HUES48 (cell line): ENCODE measurements at regions not wholly inside any gene's neighbourhood (a gene's known extent, or its start where the extent isn't known, plus 50 kb on each side); places are given as distances from the start of the nearest gene placed in this dataset.

Experiments
- H3K27ac ChIP-seq: one replicate; pipeline ENCODE4 v1.7.0; 2013; ENCODE audit warnings: low read depth, low read length, inconsistent platforms
- H3K27me3 ChIP-seq: 2 replicates; pipeline ENCODE4 v1.6.1; 2013; ENCODE audit warnings: mild to moderate bottlenecking, low read length; ENCODE audit not compliant: control insufficient read depth, insufficient read depth
- H3K36me3 ChIP-seq: 2 replicates; pipeline ENCODE4 v1.6.1; 2013; ENCODE audit warnings: low read length; ENCODE audit not compliant: control insufficient read depth, insufficient read depth
- H3K4me1 ChIP-seq: 2 replicates; pipeline ENCODE4 v1.6.1; 2013; ENCODE audit warnings: mild to moderate bottlenecking, low read length; ENCODE audit not compliant: control insufficient read depth, insufficient read depth
- H3K4me3 ChIP-seq: 2 replicates; pipeline ENCODE4 v1.5.1; 2013; ENCODE audit warnings: mild to moderate bottlenecking, low read depth, low read length
- H3K9ac ChIP-seq: 2 replicates; pipeline ENCODE4 v1.6.1; 2013; ENCODE audit warnings: mild to moderate bottlenecking, low read depth, low read length, moderate library complexity
- H3K9me3 ChIP-seq: 2 replicates; pipeline ENCODE4 v1.6.1; 2013; ENCODE audit warnings: low read length; ENCODE audit not compliant: control insufficient read depth, insufficient read depth

GRCh38 chr6:112549749-112550148, 202.6 kb downstream of the RFPL4B start:
- Histone ChIP-seq H3K9me3 (no peaks in the 10 kb centered on the region), H3K4me3 (no peak overlapping the region), H3K4me1 (no peaks in the 10 kb centered on the region), H3K27ac (no peak overlapping the region), H3K27me3 (no peaks in the 10 kb centered on the region), H3K36me3 (no peaks in the 10 kb centered on the region), H3K9ac (no peak overlapping the region)

DNA sequence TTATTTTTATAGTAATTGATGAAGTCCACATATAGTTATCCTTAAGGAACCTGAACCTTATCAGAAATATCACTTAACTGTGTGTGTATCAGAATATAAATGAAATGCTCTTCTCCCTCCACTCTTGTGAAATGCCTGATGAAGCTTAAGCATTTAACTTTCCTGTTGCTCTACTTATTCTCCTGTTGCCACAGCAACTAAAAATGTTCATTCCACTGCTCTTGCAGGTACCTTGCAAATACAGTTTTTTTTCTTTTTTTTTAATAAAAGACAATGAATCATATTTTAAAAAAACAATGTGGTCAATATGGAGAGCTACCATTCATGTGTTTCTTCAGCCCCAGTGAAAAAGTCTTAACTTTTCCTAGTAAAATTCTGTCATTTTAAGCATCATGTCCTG, 210.3 kb downstream of the RFPL4B start:
- Histone ChIP-seq H3K36me3 (no peaks in the 10 kb centered on the region), H3K4me3 (no peak overlapping the region), H3K9me3 (no peaks in the 10 kb centered on the region), H3K27me3 (no peaks in the 10 kb centered on the region), H3K9ac (no peak overlapping the region), H3K27ac (no peak overlapping the region), H3K4me1 (peaks cover 4% of the 10 kb centered on the region)

DNA sequence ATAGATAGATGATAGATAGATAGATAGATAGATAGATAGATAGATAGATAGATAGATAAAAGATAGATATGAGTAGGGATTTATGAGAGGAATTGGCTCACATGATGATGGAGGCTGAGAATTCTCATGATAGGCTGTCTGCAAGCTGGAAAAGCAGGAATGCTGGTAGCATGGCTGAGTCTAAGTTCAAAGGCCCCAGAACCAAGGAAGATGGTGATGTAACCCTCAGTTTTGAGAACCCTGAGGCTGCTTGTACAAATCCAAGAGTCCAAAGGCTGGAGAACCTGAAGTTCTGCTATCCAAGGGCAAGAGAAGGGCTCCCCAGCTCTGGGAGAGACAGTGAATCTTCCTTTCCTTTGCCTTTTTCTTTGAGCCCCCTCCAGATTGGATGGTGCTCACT, 210.8 kb downstream of the RFPL4B start:
- no peaks in the 10 kb centered on the region for H3K36me3 ChIP-seq
- no peaks in the 10 kb centered on the region for H3K27me3 ChIP-seq
- H3K9ac ChIP-seq, result no peak overlapping the region
- H3K27ac ChIP-seq, result no peak overlapping the region
- H3K4me1 ChIP-seq, result peaks cover 10% of the 10 kb centered on the region
- H3K4me3 ChIP-seq, result no peak overlapping the region
- H3K9me3 ChIP-seq, result no peaks in the 10 kb centered on the region

DNA sequence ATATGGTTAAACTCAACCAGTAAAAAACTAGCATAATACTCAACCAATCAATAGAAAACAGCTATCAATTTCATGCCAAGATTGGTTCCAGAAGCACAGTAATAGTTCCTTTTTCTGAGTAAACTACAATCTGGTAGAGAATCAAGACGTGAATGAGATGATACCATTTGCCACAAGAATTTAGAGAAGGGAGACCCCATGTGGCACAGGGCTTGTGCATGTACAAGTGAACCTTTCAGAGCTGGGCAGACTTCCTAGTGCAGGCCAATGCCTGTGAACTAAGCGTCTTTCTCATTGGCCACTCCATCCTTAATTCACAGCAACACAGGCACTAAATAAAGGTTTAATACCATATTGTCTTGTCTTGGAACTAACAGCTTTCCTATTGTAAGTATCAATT, 213.5 kb downstream of the RFPL4B start:
- H3K4me3 ChIP-seq, result no peak overlapping the region
- H3K27ac ChIP-seq, result no peak overlapping the region
- H3K36me3 ChIP-seq, result no peaks in the 10 kb centered on the region
- peaks cover 23% of the 10 kb centered on the region for H3K4me1 ChIP-seq
- no peaks in the 10 kb centered on the region for H3K9me3 ChIP-seq
- H3K27me3 ChIP-seq, result no peaks in the 10 kb centered on the region
- no peak overlapping the region for H3K9ac ChIP-seq

DNA sequence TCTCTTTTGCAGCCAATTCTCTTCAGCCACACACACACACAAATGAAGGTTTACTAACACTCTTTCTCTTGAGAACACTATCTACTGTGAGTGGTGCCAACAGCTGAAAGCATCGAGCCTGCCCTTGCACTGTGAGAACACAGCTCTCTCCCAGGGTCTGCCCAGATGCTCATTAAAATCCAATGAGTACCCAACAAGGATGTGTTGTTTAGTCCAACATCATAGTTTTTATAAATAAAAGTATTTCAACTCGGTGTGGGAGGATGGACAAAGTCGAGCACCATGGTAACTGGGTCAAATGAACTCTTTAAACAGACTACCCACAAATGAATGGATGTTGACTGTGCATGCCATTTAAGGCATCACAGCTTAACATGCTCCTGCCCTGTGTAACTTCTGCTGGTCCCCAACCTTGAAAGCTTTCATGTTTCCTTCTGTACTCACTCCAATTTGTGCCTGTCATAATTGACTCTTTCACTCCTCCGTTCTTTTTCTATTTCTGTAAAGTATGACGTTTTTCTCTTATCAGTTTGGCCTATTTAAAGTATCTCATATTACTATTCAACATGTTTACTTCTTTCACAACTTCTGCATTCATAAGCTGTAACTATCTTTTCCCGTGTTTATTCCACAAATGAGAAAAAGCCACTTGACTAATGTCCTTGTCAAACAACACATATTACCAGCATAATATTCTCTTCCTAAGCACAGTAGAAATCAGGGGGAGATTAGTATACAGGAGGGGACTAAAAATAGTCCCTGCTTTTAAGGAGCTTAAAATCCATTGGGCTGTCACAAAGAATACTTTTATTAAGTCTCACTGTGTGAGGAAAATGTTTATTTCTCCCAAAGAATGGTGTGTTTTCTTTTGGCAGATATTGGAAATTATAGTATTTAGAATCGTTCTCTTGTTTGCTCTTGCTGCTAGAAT, 215.4 kb downstream of the RFPL4B start:
- Histone ChIP-seq H3K36me3 (no peaks in the 10 kb centered on the region), H3K27ac (peak overlapping the region; percentile 83), H3K4me3 (no peak overlapping the region), H3K9ac (no peak overlapping the region), H3K9me3 (no peaks in the 10 kb centered on the region), H3K4me1 (peaks cover 23% of the 10 kb centered on the region), H3K27me3 (no peaks in the 10 kb centered on the region)

DNA sequence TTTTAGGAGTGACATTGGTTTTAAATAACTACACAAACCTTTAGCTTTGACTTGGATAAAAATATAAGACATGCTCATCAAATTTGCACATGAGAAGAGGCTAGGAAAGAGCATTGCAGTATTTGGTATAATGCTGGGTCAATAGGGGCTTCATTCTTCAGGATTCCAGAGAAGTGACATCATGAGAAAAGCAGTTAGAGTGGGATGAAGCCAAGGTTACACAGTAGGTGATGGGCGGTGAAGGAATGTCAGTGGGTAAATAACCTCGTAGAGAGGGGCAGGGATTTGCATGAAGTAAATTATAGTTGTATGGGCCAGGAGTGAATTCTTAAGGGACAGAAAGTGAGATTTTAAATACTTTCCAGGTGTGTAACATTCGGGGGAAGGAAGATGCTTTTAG, 216.2 kb downstream of the RFPL4B start:
- peaks cover 23% of the 10 kb centered on the region for H3K4me1 ChIP-seq
- peak overlapping the region; percentile 87 for H3K27ac ChIP-seq
- no peaks in the 10 kb centered on the region for H3K9me3 ChIP-seq
- no peaks in the 10 kb centered on the region for H3K36me3 ChIP-seq
- H3K4me3 ChIP-seq, result no peak overlapping the region
- H3K27me3 ChIP-seq, result no peaks in the 10 kb centered on the region
- no peak overlapping the region for H3K9ac ChIP-seq

DNA sequence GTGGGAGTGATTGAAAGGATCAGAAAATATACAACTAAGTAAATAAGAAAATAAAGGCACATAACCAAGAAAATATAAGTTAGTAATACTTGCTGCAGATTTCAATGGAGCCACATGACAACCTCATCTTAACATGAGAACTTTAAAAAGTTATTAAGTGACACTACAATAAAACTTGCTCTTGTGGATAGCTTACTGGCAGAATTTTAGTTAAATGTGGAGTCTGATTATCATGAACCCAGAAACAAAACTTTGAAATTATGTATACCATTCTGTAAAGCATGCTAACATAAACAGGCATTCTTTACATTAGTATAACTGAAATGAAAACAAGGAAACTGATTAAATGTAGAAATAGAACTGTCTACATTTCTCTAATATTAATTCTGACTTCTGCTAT, 220.9 kb downstream of the RFPL4B start:
- H3K27ac ChIP-seq, result no peak overlapping the region
- H3K4me1 ChIP-seq, result peaks cover 12% of the 10 kb centered on the region
- no peak overlapping the region for H3K4me3 ChIP-seq
- no peaks in the 10 kb centered on the region for H3K36me3 ChIP-seq
- no peaks in the 10 kb centered on the region for H3K27me3 ChIP-seq
- no peaks in the 10 kb centered on the region for H3K9me3 ChIP-seq
- no peak overlapping the region for H3K9ac ChIP-seq

DNA sequence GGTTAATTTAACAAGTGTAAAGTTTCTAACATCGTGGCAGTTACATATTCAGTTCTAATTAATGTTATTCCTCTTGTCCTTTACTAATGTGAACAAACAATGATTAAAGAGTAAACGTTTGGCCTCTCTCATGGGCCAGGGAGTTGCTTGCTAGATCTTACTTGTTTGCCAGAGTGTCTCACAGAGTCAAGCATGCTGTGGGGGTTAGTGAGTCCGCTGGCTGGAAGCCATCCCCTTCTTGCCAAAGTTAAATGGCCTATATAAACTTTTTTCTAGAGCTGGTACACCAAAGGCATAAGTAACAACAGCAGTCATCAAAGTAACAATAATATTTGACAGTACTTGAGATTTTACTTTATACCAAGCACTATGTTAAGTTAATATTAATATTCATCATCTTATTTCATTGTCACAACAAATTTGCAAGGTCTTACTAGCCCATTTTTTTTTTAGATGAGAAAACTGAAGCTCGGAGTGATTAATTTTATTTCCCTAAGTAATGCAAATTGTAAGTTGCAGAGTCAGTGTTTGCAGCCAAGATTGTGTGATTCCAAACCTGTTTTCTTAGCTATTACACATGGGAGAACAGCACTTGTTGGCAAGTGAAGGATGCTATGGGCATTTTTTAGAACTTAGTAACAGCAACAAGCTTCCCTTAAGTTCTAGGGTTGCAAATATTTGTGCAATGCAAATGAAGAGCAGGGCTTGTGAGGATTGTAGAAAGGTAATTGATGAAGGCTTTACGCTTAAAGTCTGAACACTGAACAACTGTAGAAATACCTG, 224.5 kb downstream of the RFPL4B start:
- Histone ChIP-seq H3K4me1 (no peaks in the 10 kb centered on the region), H3K27ac (no peak overlapping the region), H3K9me3 (no peaks in the 10 kb centered on the region), H3K4me3 (no peak overlapping the region), H3K36me3 (no peaks in the 10 kb centered on the region), H3K27me3 (no peaks in the 10 kb centered on the region), H3K9ac (no peak overlapping the region)

GRCh38 chr6:112574190-112574589, 227.1 kb downstream of the RFPL4B start:
- Histone ChIP-seq H3K9me3 (no peaks in the 10 kb centered on the region), H3K9ac (no peak overlapping the region), H3K36me3 (no peaks in the 10 kb centered on the region), H3K27me3 (no peaks in the 10 kb centered on the region), H3K4me1 (no peaks in the 10 kb centered on the region), H3K27ac (no peak overlapping the region), H3K4me3 (no peak overlapping the region)

DNA sequence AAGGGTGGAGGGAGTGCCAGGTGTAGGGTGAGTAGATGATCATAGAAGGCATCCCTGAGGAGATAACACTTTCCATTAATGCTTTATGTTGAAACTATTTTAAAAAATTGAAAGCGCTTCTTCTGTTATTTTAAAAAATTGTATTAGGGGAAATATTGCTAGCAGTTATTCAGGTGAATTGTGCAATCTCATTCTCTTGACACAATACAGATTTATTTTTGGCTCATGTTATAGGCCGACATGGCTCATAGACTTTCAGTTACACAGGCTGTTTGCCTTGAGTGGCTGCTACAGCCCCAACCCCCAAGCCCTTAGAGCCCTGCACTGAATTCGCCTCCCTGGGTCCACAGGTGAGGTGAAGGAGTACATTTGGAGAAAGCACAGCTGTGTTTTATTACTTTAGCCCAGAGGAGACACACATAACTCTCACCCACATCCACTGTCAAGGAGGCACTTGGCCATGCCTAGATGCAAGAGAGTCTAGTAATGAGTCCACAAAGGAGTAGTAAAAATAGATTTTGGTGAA, 228.2 kb downstream of the RFPL4B start:
- Histone ChIP-seq H3K9ac (no peak overlapping the region), H3K4me1 (no peaks in the 10 kb centered on the region), H3K9me3 (no peaks in the 10 kb centered on the region), H3K27me3 (no peaks in the 10 kb centered on the region), H3K4me3 (no peak overlapping the region), H3K27ac (no peak overlapping the region), H3K36me3 (no peaks in the 10 kb centered on the region)

DNA sequence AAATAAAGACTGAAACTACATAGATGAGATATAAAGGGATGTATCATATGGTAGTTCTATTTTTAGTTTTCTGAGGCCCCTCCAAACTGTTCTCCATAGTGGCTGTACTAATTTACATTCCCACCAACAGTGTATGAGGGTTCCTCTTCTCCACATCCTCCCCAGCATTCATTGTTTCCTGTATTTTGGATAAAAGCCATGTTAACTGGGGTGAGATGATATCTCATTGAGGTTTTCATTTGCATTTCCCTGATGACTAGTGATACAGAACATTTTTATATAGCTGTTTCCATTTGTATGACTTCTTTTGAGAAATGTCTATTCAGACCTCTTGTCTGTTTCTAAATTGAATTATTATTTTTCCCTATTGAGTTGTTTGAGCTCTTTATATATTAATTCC, 229.3 kb downstream of the RFPL4B start:
- no peaks in the 10 kb centered on the region for H3K36me3 ChIP-seq
- no peak overlapping the region for H3K4me3 ChIP-seq
- no peaks in the 10 kb centered on the region for H3K27me3 ChIP-seq
- H3K9me3 ChIP-seq, result no peaks in the 10 kb centered on the region
- no peaks in the 10 kb centered on the region for H3K4me1 ChIP-seq
- H3K9ac ChIP-seq, result no peak overlapping the region
- no peak overlapping the region for H3K27ac ChIP-seq
